ENCODE measurements at regions not wholly inside any gene's neighbourhood (a gene's known extent, or its start where the extent isn't known, plus 50 kb on each side); places are given as distances from the start of the nearest gene placed in this dataset.

GRCh38 chr6:82739303-82739702, 326.3 kb downstream of the UBE3D start:
- ChIA-PET CTCF (ENCODE audit: unreplicated experiment) (no interaction called here), POLR2A (interaction anchor here (1.1 kb wide), 1 partner anchor 10 kb away, joined by 3 read pairs; no protein-coding TSS in a partner anchor)
- Histone ChIP-seq H3K79me2 (ENCODE audit: insufficient read depth, low read depth, low read length) (no peaks in the 10 kb centered on the region), H3K27ac (ENCODE audit: low read depth, low read length, poor library complexity, severe bottlenecking) (no peak overlapping the region), H4K20me1 (ENCODE audit: insufficient read depth, low read length) (no peaks in the 10 kb centered on the region), H3K4me2 (ENCODE audit: low read length) (no peak overlapping the region), H3K4me3 (ENCODE audit: low read depth, low read length, poor library complexity, severe bottlenecking) (no peak overlapping the region), H3K36me3 (ENCODE audit: insufficient read depth, low read length) (no peaks in the 10 kb centered on the region), H3K9me3 (ENCODE audit: low read length) (no peaks in the 10 kb centered on the region), H3K4me1 (ENCODE audit: insufficient read depth, low read length, poor library complexity, severe bottlenecking) (no peaks in the 10 kb centered on the region), H3K9me2 (ENCODE audit: insufficient read depth, low read length) (no peaks in the 10 kb centered on the region), H2AFZ (ENCODE audit: low read length) (no peak overlapping the region)
- DNase-seq (ENCODE audit: low spot score), result no peak
- intact Hi-C loops (cut with micrococcal nuclease; ENCODE audit: unreplicated experiment), result no loop called here
- TF ChIP-seq EZH2phosphoT487 (IDR thresholded peaks at IDR 0.05; ENCODE audit: borderline replicate concordance, low read depth, low read length) (no peak), CTCF (conservative IDR thresholded peaks at IDR 0.05; ENCODE audit: low read length) (no peak)
- BruUV-seq (replicated peaks), result no TSS peak

GRCh38 chr6:82740072-82740471, 325.6 kb downstream of the UBE3D start:
- no peak for DNase-seq (ENCODE audit: low spot score)
- H3K4me1 ChIP-seq (ENCODE audit: insufficient read depth, low read length, poor library complexity, severe bottlenecking), result no peaks in the 10 kb centered on the region
- H3K79me2 ChIP-seq (ENCODE audit: insufficient read depth, low read depth, low read length), result no peaks in the 10 kb centered on the region
- H3K4me3 ChIP-seq (ENCODE audit: low read depth, low read length, poor library complexity, severe bottlenecking), result no peak overlapping the region
- ChIA-PET POLR2A (no interaction called here), CTCF (ENCODE audit: unreplicated experiment) (no interaction called here)
- no peak overlapping the region for H2AFZ ChIP-seq (ENCODE audit: low read length)
- H3K27ac ChIP-seq (ENCODE audit: low read depth, low read length, poor library complexity, severe bottlenecking), result no peak overlapping the region
- H4K20me1 ChIP-seq (ENCODE audit: insufficient read depth, low read length), result no peaks in the 10 kb centered on the region
- H3K36me3 ChIP-seq (ENCODE audit: insufficient read depth, low read length), result no peaks in the 10 kb centered on the region
- no TSS peak for BruUV-seq (replicated peaks)
- H3K9me2 ChIP-seq (ENCODE audit: insufficient read depth, low read length), result no peaks in the 10 kb centered on the region
- intact Hi-C loops (cut with micrococcal nuclease; ENCODE audit: unreplicated experiment), result no loop called here
- no peak overlapping the region for H3K4me2 ChIP-seq (ENCODE audit: low read length)
- H3K9me3 ChIP-seq (ENCODE audit: low read length), result no peaks in the 10 kb centered on the region
- TF ChIP-seq EZH2phosphoT487 (IDR thresholded peaks at IDR 0.05; ENCODE audit: borderline replicate concordance, low read depth, low read length) (no peak), CTCF (conservative IDR thresholded peaks at IDR 0.05; ENCODE audit: low read length) (no peak)

- no peaks in the 10 kb centered on the region for H3K79me2 ChIP-seq (ENCODE audit: insufficient read depth, low read depth, low read length)
- H3K27ac ChIP-seq (ENCODE audit: low read depth, low read length, poor library complexity, severe bottlenecking), result no peak overlapping the region
- CTCF ChIA-PET (ENCODE audit: unreplicated experiment), result no interaction called here
- H3K9me2 ChIP-seq (ENCODE audit: insufficient read depth, low read length), result no peaks in the 10 kb centered on the region
- H2AFZ ChIP-seq (ENCODE audit: low read length), result no peak overlapping the region
- no peaks in the 10 kb centered on the region for H3K4me1 ChIP-seq (ENCODE audit: insufficient read depth, low read length, poor library complexity, severe bottlenecking)
- intact Hi-C loops (cut with micrococcal nuclease; ENCODE audit: unreplicated experiment), result no loop called here
- no peak for DNase-seq (ENCODE audit: low spot score)
- POLR2A ChIA-PET, result interaction anchor here (0.6 kb wide), 2 partner anchors 16 to 42 kb away, joined by 3 read pairs; no protein-coding TSS in a partner anchor
- H3K9me3 ChIP-seq (ENCODE audit: low read length), result no peaks in the 10 kb centered on the region
- no peaks in the 10 kb centered on the region for H4K20me1 ChIP-seq (ENCODE audit: insufficient read depth, low read length)
- TF ChIP-seq CTCF (conservative IDR thresholded peaks at IDR 0.05; ENCODE audit: low read length), result no peak
- no peak for TF ChIP-seq EZH2phosphoT487 (IDR thresholded peaks at IDR 0.05; ENCODE audit: borderline replicate concordance, low read depth, low read length)
- no peak overlapping the region for H3K4me3 ChIP-seq (ENCODE audit: low read depth, low read length, poor library complexity, severe bottlenecking)
- H3K36me3 ChIP-seq (ENCODE audit: insufficient read depth, low read length), result no peaks in the 10 kb centered on the region
- no TSS peak for BruUV-seq (replicated peaks)
- no peak overlapping the region for H3K4me2 ChIP-seq (ENCODE audit: low read length)
Measured at GRCh38 chr6:82741325-82741995, 324.2 kb downstream of the UBE3D start.
